C4-2B (cell line): ENCODE measurements at regions not wholly inside any gene's neighbourhood (a gene's known extent, or its start where the extent isn't known, plus 50 kb on each side); places are given as distances from the start of the nearest gene placed in this dataset.
A peak's percentile ranks its signal among the peaks of the same experiment; 100 is the strongest.

Experiments
- H3K27ac ChIP-seq: fragments of 450-650 bp; 2 replicates; pipeline ENCODE4 v1.5.1; 2017
- ZFX ChIP-seq: fragments of 450-650 bp; IDR thresholded peaks from 2 replicates; pipeline ENCODE4 v1.6.1; 2017
- TF ChIP-seq, protein P1 (sequence below): fragments of 450-650 bp; conservative IDR thresholded peaks from 2 replicates; pipeline ENCODE4 v1.5.1; 2017; ENCODE audit warnings: mild to moderate bottlenecking

DNA sequence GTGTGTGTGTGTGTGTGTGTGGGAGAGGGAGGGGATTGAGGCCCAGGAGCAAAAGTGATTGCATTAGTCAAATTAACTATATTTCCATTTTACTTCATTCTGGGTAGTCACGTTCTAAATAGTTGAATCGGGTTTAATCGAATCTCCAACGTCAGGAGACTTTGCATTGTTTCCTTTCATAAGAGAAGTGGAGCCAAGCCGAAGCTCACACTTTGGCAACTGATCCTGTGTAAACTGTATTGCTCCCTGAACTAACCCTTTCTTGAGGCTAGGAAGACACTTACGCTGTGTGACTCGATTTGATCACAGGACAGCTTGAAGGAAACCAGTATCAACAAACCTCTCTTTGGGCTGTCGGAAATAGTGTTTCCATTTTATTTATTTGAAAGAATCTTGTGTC, 363.4 kb upstream of the ATP2B1 start:
- TF ChIP-seq ZFX: no peak
- TF ChIP-seq, protein P1, sequence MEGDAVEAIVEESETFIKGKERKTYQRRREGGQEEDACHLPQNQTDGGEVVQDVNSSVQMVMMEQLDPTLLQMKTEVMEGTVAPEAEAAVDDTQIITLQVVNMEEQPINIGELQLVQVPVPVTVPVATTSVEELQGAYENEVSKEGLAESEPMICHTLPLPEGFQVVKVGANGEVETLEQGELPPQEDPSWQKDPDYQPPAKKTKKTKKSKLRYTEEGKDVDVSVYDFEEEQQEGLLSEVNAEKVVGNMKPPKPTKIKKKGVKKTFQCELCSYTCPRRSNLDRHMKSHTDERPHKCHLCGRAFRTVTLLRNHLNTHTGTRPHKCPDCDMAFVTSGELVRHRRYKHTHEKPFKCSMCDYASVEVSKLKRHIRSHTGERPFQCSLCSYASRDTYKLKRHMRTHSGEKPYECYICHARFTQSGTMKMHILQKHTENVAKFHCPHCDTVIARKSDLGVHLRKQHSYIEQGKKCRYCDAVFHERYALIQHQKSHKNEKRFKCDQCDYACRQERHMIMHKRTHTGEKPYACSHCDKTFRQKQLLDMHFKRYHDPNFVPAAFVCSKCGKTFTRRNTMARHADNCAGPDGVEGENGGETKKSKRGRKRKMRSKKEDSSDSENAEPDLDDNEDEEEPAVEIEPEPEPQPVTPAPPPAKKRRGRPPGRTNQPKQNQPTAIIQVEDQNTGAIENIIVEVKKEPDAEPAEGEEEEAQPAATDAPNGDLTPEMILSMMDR: no peak

DNA sequence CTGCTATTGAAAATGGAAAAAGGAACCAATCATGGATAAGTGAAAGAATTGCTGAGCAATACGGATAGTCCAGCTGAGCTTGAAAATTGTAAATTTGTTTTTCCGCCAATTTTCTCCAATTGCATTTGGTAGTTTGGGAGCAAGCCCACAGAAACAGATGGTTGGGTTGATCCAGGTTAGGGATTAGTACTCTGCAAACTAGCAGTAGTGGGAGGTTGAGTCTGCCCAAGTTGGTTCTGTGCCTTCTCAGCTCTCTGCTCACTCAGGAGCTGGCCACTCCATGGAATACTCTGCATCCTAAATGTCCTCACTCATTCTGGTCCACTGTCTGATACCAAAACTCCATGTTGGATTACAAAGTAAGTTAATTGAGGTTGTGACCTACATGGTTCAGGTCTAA, 361.1 kb upstream of the ATP2B1 start:
- TF ChIP-seq ZFX: no peak
- TF ChIP-seq, protein P1: no peak
- no peak overlapping the region for H3K27ac ChIP-seq

More for the DNA sequence above, 363.4 kb upstream of the ATP2B1 start:
- H3K27ac ChIP-seq: no peak overlapping the region

DNA sequence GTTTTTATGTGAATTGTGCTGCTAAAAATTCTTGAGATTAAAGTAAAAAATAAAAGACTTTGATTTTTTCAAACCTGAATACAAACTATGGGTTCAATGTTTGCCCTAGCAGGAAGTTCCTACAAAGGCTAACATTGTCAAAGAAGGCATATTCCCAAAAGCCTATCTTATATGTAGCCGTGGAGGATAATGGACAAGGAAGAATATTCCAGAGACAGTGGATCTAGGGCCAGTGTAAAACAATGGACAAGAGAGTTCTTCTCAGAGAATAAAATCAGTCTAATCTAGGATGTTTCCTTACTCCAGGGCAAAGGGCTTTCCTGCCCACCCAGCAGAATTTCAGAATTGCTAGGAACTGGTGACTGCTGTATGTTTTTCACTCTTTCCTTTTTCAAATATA, 359.2 kb upstream of the ATP2B1 start:
- TF ChIP-seq, protein P1: no peak
- no peak for TF ChIP-seq ZFX
- no peak overlapping the region for H3K27ac ChIP-seq

DNA sequence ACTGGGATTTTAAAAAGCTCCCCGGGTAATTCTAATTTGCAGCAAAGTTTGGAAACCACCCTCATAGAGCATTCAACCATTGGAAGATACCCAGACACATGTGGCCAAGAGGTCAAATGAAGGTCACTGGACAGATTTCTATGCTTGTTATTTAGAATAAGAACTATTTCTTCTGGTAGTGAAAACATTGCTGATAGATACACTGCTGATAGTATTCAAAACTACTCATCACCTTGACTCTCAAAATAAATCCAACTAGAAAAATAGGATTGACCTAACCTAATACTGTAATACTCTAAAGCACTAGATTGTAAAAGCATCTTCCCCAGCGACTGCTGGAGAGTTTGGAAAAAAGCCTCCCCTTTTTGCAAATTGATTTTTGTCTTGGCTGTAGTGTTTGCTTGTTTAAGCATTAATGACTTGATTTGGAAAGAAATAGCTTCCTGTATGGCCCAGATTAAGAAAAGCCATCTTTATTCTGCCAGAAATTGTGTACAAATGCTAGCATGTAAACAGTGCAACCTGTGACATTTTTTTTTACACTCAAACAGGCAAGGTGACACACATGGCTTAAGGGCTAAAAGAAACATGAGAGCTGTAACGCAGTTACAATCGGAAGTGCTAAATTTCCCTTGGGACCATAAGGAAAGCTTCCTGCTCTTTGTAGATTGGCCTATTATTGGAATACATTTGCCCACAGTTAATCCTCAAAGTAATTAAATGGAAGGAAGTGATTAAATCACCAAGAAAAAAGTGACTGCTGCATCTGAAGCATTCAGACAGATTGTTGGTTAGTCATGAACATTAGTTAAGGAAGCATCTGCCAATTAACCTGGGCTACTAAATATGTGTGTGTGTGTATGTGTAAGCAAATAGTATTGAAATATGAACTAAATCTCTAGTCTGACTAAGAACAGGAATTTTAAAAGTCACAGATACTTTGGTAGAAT, 356.5 kb upstream of the ATP2B1 start:
- no peak for TF ChIP-seq ZFX
- TF ChIP-seq, protein P1: no peak
- no peak overlapping the region for H3K27ac ChIP-seq

DNA sequence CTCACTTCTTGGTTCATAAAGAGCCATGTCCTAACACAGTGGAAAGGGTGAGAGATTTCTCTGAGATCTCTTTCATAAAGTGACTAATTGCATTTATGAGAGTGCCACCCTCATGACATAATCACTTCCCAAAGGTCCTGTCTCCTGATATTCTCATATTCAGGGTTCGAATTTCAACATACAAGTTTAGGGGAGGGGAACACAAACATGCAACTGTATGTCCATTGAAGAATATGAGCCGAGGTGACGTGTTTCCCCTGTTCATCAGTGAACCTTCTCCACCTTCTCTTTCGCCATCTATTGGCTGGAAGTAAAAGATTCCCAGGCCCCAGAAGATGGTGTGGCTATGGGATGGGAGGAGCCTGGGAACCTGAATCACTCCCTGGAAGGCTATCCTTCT, 354.2 kb upstream of the ATP2B1 start:
- no peak overlapping the region for H3K27ac ChIP-seq
- TF ChIP-seq ZFX: no peak
- TF ChIP-seq, protein P1: peak; percentile 23; the same call in 1 of the 2 replicates

DNA sequence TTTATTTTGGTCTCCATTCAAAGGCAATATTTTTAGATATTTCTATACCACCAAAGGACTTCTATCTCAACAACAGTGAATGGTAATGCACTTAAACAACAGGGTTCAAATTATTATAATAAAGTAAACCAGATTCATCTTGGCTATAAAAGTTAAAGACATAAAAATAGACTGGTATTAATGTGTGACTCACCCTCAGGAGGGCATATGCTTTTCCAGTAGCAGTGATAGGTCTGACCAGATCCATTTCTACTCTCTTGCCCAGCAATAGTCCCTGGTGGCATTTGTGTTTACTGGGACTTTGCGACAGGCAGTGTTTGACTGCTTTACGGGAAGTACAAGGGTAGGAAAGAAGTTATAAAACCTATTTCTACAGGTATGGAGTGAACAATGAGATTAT, 353.2 kb upstream of the ATP2B1 start:
- no peak overlapping the region for H3K27ac ChIP-seq
- TF ChIP-seq, protein P1: no peak
- TF ChIP-seq ZFX: no peak

DNA sequence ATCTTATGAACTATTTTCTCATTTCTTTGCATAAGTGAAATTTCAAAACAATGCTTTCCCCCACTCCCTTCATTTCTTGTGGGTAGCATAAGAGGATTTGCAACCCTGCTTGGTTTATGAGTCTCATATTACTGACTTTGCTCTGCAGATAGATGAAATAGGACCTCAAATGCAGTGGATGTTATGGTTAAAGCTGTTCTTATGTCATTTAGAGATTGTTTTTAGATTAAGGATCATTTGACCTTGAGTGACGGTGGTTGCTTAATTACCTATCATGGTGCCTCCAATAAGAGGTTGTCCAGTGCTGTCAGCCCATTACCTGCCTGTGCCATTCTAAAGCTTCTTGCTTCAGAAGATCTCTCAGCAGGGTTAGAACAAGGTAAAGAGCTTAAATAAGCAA, 351.4 kb upstream of the ATP2B1 start:
- TF ChIP-seq ZFX: no peak
- TF ChIP-seq, protein P1: no peak
- H3K27ac ChIP-seq: no peak overlapping the region
